ENCODE measurements at regions not wholly inside any gene's neighbourhood (a gene's known extent, or its start where the extent isn't known, plus 50 kb on each side); places are given as distances from the start of the nearest gene placed in this dataset.

GRCh38 chr3:13162549-13163320 is 89.5 kb upstream of the IQSEC1 start:
- no peak for TF ChIP-seq CTCF (IDR thresholded peaks at IDR 0.05 in 2 of 3, conservative IDR thresholded peaks at IDR 0.05 in 1 of 3; ENCODE audit: control insufficient read depth in 2 of 3, extremely low read depth in 1 of 3, insufficient read depth in 1 of 3, low read depth in 3 of 3, low read length in 3 of 3)
- TF ChIP-seq CHD2 (IDR thresholded peaks at IDR 0.05; ENCODE audit: borderline replicate concordance, low read depth, low read length): no peak
- no peak for TF ChIP-seq ZNF217 (IDR thresholded peaks at IDR 0.05)
- no peak for TF ChIP-seq BMI1 (IDR thresholded peaks at IDR 0.05; ENCODE audit: borderline replicate concordance)
- TF ChIP-seq RFX5 (IDR thresholded peaks at IDR 0.05; ENCODE audit: low read depth, low read length): no peak
- TF ChIP-seq POLR2AphosphoS5 (IDR thresholded peaks at IDR 0.05; ENCODE audit: low read length): no peak
- no peak for TF ChIP-seq JUNB (IDR thresholded peaks at IDR 0.05)
- TF ChIP-seq YY1 (IDR thresholded peaks at IDR 0.05; ENCODE audit: low read depth, low read length): no peak
- no peak for TF ChIP-seq BCL11A (IDR thresholded peaks at IDR 0.05; ENCODE audit: low read depth, low read length)
- TF ChIP-seq CEBPB (IDR thresholded peaks at IDR 0.05; ENCODE audit: borderline replicate concordance in 1 of 2, low read depth in 2 of 2, low read length in 2 of 2): no peak
- no peak for TF ChIP-seq NFYA (IDR thresholded peaks at IDR 0.05; ENCODE audit: borderline replicate concordance, low read depth, low read length)
- TF ChIP-seq SMARCA5 (IDR thresholded peaks at IDR 0.05): no peak
